ENCODE measurements at regions not wholly inside any gene's neighbourhood (a gene's known extent, or its start where the extent isn't known, plus 50 kb on each side); places are given as distances from the start of the nearest gene placed in this dataset.

GRCh38 chr6:71551798-71552197 is 263.2 kb downstream of the OGFRL1 start:
- TF ChIP-seq CTCF (IDR thresholded peaks at IDR 0.05): no peak
- TF ChIP-seq EZH2 (IDR thresholded peaks at IDR 0.05; ENCODE audit: borderline replicate concordance, insufficient read depth, low read depth, low read length, poor library complexity, severe bottlenecking): no peak
